GM10266 (cell line): ENCODE measurements at regions not wholly inside any gene's neighbourhood (a gene's known extent, or its start where the extent isn't known, plus 50 kb on each side); places are given as distances from the start of the nearest gene placed in this dataset.

Experiments
- DNase-seq: peaks from one replicate; pipeline ENCODE4 v3.0.0; 2012; ENCODE audit errors: extremely low spot score
- TF ChIP-seq, protein P1 (sequence below): IDR thresholded peaks from 2 replicates; pipeline ENCODE4 v1.5.1; 2012; ENCODE audit warnings: mild to moderate bottlenecking, low read depth; ENCODE audit not compliant: control insufficient read depth, insufficient read depth; ENCODE audit errors: missing control alignments

DNA sequence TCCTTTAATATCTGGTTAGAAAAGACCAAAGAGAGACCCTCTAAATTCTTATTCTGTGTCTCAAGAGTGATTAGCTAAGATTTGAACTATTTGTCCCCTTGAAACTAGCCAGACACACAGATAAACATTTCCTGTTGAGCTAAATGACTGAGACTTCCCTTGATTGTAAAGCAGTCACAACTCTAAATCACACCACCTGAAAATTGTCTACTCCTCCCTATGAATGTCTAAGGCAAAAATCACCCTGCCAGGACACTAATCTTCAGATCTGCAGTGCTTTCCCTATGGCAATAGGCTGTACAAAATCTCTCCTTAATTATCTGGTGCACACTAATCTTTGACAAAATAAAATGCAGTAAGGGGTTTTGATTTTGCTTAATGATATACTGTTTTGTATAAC is 200.5 kb upstream of the GULP1 start:
- TF ChIP-seq, protein P1, sequence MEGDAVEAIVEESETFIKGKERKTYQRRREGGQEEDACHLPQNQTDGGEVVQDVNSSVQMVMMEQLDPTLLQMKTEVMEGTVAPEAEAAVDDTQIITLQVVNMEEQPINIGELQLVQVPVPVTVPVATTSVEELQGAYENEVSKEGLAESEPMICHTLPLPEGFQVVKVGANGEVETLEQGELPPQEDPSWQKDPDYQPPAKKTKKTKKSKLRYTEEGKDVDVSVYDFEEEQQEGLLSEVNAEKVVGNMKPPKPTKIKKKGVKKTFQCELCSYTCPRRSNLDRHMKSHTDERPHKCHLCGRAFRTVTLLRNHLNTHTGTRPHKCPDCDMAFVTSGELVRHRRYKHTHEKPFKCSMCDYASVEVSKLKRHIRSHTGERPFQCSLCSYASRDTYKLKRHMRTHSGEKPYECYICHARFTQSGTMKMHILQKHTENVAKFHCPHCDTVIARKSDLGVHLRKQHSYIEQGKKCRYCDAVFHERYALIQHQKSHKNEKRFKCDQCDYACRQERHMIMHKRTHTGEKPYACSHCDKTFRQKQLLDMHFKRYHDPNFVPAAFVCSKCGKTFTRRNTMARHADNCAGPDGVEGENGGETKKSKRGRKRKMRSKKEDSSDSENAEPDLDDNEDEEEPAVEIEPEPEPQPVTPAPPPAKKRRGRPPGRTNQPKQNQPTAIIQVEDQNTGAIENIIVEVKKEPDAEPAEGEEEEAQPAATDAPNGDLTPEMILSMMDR, result no peak
- DNase-seq, result no peak

DNA sequence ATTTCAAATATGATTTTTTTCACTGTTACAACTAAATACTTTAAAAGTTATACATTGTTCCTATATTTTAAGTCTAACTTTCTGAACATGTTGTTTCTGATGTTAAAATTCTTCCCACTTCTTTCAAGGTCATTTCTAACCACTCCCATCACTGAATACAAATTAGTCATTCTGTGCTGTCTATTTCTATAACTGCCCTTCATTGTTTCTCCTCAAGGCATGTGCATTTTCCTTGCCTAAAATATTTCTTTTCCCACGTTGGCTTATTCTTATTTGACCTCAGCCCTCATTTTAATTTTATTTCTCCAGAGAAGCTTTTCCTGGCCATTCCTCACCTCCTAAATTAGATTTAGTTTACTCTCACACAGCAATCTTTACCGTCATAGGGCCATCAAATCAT is 198.9 kb upstream of the GULP1 start:
- DNase-seq, result no peak
- TF ChIP-seq, protein P1, result no peak

DNA sequence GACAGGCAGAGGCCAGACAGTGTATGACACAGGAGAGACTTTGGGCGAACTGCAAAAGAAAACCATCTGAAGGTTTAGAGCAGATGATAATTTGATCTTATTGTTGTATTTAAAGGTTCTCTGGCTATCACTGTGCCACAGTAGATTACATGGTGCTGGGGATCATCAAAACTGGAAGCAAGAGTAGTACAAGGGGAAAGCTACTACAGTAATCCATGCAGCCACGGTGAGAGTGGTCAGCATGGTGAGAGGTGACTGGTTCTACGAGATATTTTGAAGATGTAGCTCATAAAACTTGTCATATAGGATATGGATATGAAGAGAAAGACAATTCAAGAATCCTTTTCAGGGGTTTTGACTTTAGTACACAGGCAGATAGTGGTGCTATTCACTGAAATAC is 194.8 kb upstream of the GULP1 start:
- DNase-seq, result no peak
- TF ChIP-seq, protein P1, result no peak

DNA sequence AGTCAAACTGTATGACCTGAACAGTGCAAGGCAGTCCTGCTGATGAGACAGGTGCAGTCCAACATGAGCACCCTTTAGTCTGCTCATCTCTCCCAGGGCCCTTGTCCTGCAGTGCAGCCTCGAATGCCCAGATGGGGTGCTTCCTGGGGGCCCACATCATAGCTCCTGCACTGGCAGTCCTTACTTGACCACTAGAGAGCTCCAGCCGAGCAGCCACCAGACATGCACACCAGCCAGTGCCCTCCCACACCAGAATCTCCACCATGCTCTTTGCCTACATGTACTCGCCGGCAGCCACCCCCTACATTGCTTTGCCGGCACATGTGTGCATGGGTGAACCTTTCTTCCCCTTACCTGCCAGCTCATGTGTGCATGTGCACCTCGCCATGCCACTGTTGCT is 188.8 kb upstream of the GULP1 start:
- DNase-seq, result no peak
- TF ChIP-seq, protein P1, result no peak

DNA sequence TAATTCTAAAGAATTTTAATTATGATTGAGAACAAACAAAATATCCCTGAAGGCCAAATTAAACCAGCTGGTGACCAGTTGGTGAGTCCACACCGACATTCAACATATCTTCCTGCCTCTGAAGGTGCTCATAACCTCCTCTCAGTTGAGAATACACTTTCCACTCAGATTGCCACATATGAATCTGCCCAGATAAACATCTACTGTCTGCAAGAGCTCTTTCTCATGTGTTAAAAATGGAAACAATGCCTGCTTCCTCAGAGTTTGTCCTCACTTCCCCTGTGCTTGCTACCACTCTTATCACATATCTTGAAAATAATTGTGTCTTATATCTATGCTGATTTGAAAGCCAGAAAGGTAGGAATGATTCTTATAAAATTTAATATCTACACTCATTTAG is 177.7 kb upstream of the GULP1 start:
- DNase-seq, result no peak

DNA sequence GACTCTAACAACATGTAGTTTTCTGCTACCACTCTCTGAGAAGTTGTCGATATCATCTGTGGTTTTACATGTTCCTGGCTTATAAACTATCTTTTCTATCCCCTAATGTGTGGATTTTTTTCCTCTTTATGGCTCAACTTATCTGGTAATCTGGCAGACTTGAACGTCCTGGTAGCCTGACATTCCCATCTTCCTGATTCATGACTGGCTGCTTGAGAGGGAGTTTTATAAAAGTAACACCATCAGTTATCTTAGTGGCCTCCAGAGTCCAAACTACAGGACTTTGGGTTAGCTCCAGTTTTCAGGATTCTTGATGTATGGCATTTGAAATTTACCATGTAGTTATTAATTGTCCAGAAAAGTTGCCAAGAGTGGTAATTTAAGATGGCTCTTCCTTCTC is 174.0 kb upstream of the GULP1 start:
- TF ChIP-seq, protein P1, result no peak
- no peak for DNase-seq

More for the DNA sequence above, 177.7 kb upstream of the GULP1 start:
- TF ChIP-seq, protein P1, result no peak

DNA sequence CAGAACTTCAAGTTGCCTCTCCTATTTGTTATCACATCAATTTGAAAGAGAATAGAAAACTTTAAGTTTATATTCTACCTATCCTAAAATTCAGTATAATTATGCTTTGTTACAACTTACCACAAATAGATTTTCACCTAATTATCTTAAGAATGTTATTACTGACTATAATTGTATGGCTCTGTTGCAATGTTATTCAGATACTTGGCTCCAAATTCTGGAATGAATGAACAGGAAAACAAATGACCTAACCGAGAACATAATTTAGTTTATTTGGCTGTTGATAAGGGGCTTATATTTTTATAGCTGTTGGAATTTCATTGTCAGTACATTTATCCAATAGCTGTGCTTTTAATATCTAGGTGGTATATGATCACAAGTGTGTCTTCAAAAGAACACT is 173.2 kb upstream of the GULP1 start:
- no peak for DNase-seq
- TF ChIP-seq, protein P1, result no peak
